Muscle of leg (tissue), 3 donors: ENCODE measurements at regions not wholly inside any gene's neighbourhood (a gene's known extent, or its start where the extent isn't known, plus 50 kb on each side); places are given as distances from the start of the nearest gene placed in this dataset.

Source experiments
- DNase-seq: peaks from one replicate; pipeline ENCODE4 v3.0.0; 2013
- H3K27ac ChIP-seq: one replicate; pipeline ENCODE4 v1.5.1; 2013; ENCODE audit warnings: mild to moderate bottlenecking, low read length, control low read depth
- H3K27me3 ChIP-seq: one replicate; pipeline ENCODE4 v1.6.1; 2013; ENCODE audit warnings: low read length; ENCODE audit not compliant: control insufficient read depth, insufficient read depth
- H3K36me3 ChIP-seq: one replicate; pipeline ENCODE4 v1.6.1; 2013; ENCODE audit warnings: low read length; ENCODE audit not compliant: control insufficient read depth, insufficient read depth
- H3K4me1 ChIP-seq: one replicate; pipeline ENCODE4 v1.6.1; 2013; ENCODE audit warnings: low read length; ENCODE audit not compliant: control insufficient read depth, insufficient read depth
- H3K4me3 ChIP-seq: one replicate; pipeline ENCODE4 v1.5.1; 2013; ENCODE audit warnings: low read length, control low read depth
- H3K9me3 ChIP-seq: replicated peaks from 2 replicates; pipeline ENCODE4 v1.6.1; 2013; ENCODE audit warnings: low read depth, low read length; ENCODE audit not compliant: control insufficient read depth
- WGBS: methylation state at CpG from one replicate; pipeline ENCODE4 v1.1.5; 2013; ENCODE audit warnings: missing lambda C conversion rate; ENCODE audit not compliant: insufficient coverage; 5-methylcytosine and 5-hydroxymethylcytosine counted together

- H3K4me3 ChIP-seq = no peak overlapping the region
- WGBS = 59% methylated on average over 7 of the region's 7 CpGs
- DNase-seq = no peak
- no peak overlapping the region for H3K27ac ChIP-seq
- H3K36me3 ChIP-seq = no peaks in the 10 kb centered on the region
- peaks cover 3% of the 10 kb centered on the region for H3K27me3 ChIP-seq
- H3K4me1 ChIP-seq = no peaks in the 10 kb centered on the region
- H3K9me3 ChIP-seq = peaks cover 5% of the 10 kb centered on the region
These were observed 69.6 kb upstream of the SPATA31E1 start for GRCh38 chr9:87813119-87813463.

GRCh38 chr9:87816036-87816435 lies 66.6 kb upstream of the SPATA31E1 start:
- WGBS = no CpG with 5 or more reads among the region's 2 CpGs
- Histone ChIP-seq H3K9me3 (peaks cover 2% of the 10 kb centered on the region), H3K4me3 (no peak overlapping the region), H3K4me1 (no peaks in the 10 kb centered on the region), H3K27me3 (peaks cover 3% of the 10 kb centered on the region), H3K27ac (no peak overlapping the region), H3K36me3 (no peaks in the 10 kb centered on the region)
- DNase-seq = peak; percentile 77

GRCh38 chr9:87818308-87818707 lies 64.4 kb upstream of the SPATA31E1 start:
- no CpG with 5 or more reads among the region's 3 CpGs for WGBS
- Histone ChIP-seq H3K4me1 (no peaks in the 10 kb centered on the region), H3K9me3 (peaks cover 2% of the 10 kb centered on the region), H3K27ac (no peak overlapping the region), H3K36me3 (no peaks in the 10 kb centered on the region), H3K27me3 (no peaks in the 10 kb centered on the region), H3K4me3 (no peak overlapping the region)
- peak; percentile 17 for DNase-seq

- H3K9me3 ChIP-seq = no peaks in the 10 kb centered on the region
- no peak overlapping the region for H3K27ac ChIP-seq
- H3K4me3 ChIP-seq = no peak overlapping the region
- WGBS = 97% methylated on average over 21 of the region's 31 CpGs
- H3K27me3 ChIP-seq = peaks cover 2% of the 10 kb centered on the region
- H3K4me1 ChIP-seq = no peaks in the 10 kb centered on the region
- no peaks in the 10 kb centered on the region for H3K36me3 ChIP-seq
- no peak for DNase-seq
These were observed 58.3 kb upstream of the SPATA31E1 start for GRCh38 chr9:87824216-87824875.

GRCh38 chr9:87824886-87825285 lies 57.8 kb upstream of the SPATA31E1 start:
- Histone ChIP-seq H3K4me1 (no peaks in the 10 kb centered on the region), H3K27ac (no peak overlapping the region), H3K9me3 (no peaks in the 10 kb centered on the region), H3K27me3 (peaks cover 2% of the 10 kb centered on the region), H3K36me3 (no peaks in the 10 kb centered on the region), H3K4me3 (no peak overlapping the region)
- 91% methylated on average over 21 of the region's 24 CpGs for WGBS
- no peak for DNase-seq

GRCh38 chr9:87826331-87826730 lies 56.3 kb upstream of the SPATA31E1 start:
- Histone ChIP-seq H3K9me3 (no peaks in the 10 kb centered on the region), H3K4me1 (no peaks in the 10 kb centered on the region), H3K36me3 (no peaks in the 10 kb centered on the region), H3K27me3 (peaks cover 4% of the 10 kb centered on the region), H3K27ac (no peak overlapping the region), H3K4me3 (no peak overlapping the region)
- DNase-seq = no peak

GRCh38 chr9:87827341-87827740 lies 55.3 kb upstream of the SPATA31E1 start:
- no peak for DNase-seq
- H3K27me3 ChIP-seq = peaks cover 4% of the 10 kb centered on the region
- H3K36me3 ChIP-seq = no peaks in the 10 kb centered on the region
- H3K4me1 ChIP-seq = no peaks in the 10 kb centered on the region
- H3K27ac ChIP-seq = no peak overlapping the region
- no CpG with 5 or more reads among the region's 2 CpGs for WGBS
- H3K9me3 ChIP-seq = no peaks in the 10 kb centered on the region
- no peak overlapping the region for H3K4me3 ChIP-seq

GRCh38 chr9:87829756-87830155 lies 52.9 kb upstream of the SPATA31E1 start:
- H3K9me3 ChIP-seq = no peaks in the 10 kb centered on the region
- H3K27ac ChIP-seq = no peak overlapping the region
- no peaks in the 10 kb centered on the region for H3K36me3 ChIP-seq
- no peaks in the 10 kb centered on the region for H3K4me1 ChIP-seq
- H3K27me3 ChIP-seq = peaks cover 4% of the 10 kb centered on the region
- no CpG with 5 or more reads among the region's 1 CpG for WGBS
- no peak overlapping the region for H3K4me3 ChIP-seq
- DNase-seq = no peak

GRCh38 chr9:87830446-87830845 lies 52.2 kb upstream of the SPATA31E1 start:
- H3K9me3 ChIP-seq = no peaks in the 10 kb centered on the region
- no peaks in the 10 kb centered on the region for H3K4me1 ChIP-seq
- no peak overlapping the region for H3K27ac ChIP-seq
- no peaks in the 10 kb centered on the region for H3K36me3 ChIP-seq
- DNase-seq = no peak
- no peak overlapping the region for H3K4me3 ChIP-seq
- WGBS = no CpG with 5 or more reads among the region's 3 CpGs
- peaks cover 4% of the 10 kb centered on the region for H3K27me3 ChIP-seq

- DNase-seq = peak; percentile 26
- no CpG with 5 or more reads among the region's 1 CpG for WGBS
- H3K4me1 ChIP-seq = no peaks in the 10 kb centered on the region
These were observed 51.5 kb upstream of the SPATA31E1 start for GRCh38 chr9:87831159-87831558.

More at GRCh38 chr9:87831159-87831558, 51.5 kb upstream of the SPATA31E1 start:
- no peak overlapping the region for H3K4me3 ChIP-seq
- H3K27me3 ChIP-seq = peaks cover 4% of the 10 kb centered on the region
- H3K36me3 ChIP-seq = no peaks in the 10 kb centered on the region
- no peaks in the 10 kb centered on the region for H3K9me3 ChIP-seq
- H3K27ac ChIP-seq = no peak overlapping the region
